Ramos (cell line): ENCODE measurements at regions not wholly inside any gene's neighbourhood (a gene's known extent, or its start where the extent isn't known, plus 50 kb on each side); places are given as distances from the start of the nearest gene placed in this dataset.
"Not testable (repeated sequence)": the region's sequence is repeated elsewhere in the genome, so short reads cannot be mapped to it uniquely, and the experiment has no call there.

ENCODE experiments used
- in situ Hi-C: fragments of 300-500 bp; cut with MboI; formaldehyde crosslinking; loops from one replicate; pipeline ENCODE4 v1.14.3; 2022; ENCODE audit warnings: low sequenced_read_pairs; ENCODE audit not compliant: unreplicated experiment

DNA sequence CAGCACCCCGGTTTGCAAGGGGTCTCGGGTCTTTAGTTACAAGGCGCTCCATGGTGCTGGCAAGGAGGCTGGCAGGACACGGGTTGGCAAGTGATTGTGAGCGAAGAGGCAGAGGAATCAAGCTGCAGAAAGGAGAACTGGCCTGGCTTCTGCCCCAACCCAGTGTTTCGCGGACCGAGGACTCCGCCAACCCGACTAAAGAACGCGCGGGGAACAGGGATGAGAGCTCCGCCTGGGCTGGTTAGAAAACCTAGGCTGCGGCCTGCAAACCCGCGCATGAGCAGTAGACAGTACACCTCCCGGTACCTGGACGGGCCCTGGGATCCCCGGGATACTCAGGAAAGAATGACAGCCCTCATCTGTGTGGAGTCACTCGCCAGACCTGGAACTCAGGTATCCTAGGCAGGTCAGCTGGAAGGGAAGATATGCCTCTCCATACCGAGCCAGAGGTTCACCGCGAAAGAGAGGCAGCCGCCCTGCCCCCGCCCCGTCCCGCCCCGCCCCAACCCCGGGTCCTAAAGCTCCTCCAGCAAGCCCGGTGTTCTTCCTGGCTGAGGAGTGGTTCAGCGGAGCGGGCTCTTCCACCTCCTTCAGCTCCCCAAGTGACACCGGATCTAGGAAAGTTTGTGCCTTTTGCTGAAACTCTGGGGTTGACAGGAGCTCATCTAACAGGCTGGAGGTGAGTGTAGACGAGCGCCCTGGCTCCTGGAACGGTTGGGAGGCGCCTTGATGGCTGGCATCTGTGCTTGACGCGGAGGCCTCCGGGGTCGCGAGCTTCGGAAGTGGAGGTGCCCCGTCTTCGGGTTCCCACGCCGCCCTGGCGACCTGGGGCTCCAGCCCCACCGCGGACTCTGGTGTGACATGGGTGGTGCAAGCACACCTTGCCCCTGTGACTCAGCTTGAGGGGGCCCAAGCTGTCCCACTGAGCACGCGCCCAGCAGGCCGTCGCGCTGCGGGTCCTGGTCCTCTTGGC is 1847.3 kb upstream of the DEFB115 start:
- in situ Hi-C loops, result no loop called here

DNA sequence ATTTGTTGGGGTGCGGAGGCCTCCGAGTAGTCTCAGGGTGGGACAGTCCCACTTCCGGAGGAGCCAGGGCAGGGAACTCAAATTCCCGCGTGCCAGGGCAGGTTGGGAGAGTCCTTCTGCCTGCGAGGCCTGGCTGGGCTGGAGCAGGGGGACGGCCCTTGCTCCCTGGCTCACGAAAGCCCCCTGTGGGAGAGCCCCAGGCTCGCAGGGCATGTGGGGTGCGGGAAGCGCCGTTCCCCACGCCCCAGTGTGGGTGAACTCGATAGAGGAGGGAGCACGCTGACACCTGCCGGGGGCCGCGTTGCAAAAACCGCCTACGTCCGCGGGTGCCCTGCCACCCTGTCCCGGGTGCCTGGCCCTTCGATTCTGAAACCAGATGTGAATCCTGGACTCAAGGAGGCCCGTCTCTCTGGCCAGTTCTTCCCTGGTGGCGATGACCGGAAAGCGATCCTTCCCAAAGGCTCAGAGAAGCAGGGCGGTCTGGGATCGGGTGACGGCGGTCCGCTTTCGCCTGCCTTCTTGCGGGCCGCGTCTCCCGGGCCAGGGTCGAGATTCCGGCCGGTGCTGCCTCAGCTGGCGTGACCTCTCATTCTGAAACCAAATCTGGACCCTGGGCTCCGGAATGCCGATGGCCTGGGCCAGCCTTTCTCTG is 1846.5 kb upstream of the DEFB115 start:
- in situ Hi-C loops, result no loop called here

DNA sequence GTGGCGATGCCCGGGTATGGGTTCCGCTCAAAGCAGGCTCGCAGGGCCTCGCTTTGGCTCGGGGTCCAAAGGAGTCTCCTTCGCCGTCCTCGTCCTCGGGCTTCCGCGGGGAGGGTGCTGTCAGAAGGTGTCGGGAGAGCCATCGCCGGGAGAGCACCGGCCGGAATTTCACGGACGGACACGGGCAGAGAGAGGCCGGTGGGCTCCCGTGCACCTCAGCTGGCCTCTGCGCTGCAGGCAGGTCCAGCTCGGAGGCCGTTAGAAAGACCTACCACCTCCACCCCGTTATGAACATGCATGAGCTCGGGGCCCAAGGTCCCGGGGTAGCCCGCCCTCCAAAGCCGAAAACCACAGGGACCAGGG is 1846.0 kb upstream of the DEFB115 start:
- in situ Hi-C loops, result not testable (repeated sequence)

DNA sequence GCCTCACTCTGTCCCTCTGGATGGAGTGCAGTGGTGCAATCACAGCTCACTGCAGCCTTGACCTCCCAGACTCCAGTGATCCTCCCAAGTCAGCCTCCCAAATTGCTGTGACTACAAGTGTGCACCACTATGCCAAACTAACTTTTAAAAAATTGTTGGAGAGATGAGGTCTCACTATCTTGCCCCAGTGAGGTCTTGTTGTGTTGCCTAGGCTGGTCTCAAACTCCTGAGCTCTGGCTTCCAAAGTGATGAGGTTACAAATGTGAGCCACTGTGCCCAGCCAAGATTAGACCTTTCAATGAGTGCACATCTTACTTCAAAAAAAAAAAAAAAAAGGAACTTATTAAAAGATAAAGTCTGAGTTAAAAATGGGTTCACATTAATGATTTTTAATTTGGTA is 1838.1 kb upstream of the DEFB115 start:
- in situ Hi-C loops, result no loop called here

DNA sequence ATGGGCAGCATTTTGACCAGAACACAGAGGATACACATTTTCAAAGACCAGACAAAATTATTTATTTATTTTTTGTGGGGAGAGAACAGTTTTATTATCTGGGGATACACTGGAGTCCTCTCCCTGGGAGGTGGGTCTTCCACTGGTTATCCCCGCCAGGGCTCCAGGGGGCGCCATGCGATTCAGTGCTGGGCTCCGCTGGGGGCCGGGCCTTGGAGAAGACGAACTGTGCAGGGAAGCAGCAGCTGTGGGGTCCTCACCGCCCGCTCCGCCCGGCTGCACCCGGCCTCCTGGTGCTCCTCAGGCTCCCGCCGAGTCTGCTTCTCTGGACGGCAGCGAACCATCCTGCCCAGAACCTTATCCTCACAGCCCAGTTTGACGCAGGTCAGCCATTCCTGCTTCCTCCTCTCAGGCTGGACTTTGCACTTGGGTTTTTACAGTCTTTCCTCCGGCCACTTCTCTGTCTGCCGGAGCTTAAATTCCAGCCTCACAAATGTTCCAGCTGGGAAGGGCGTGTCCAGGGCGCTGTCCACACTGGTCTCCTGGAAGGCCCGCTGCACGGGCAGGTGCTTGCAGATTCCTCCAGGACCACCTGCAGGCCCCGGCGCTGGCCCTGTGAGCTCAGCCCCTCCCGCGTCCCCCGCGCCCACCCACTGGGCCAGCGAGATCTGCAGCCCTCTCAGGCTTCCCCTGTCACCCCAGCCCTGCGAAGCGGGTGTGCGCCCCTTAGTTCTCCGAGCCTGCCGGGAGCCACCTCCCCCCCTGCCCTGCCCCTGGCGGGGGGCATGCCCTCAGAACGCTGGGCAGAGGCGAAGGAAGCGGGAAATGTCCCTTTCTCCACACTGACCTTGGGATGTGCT is 1830.0 kb upstream of the DEFB115 start:
- in situ Hi-C loops, result loop anchor here (25.0 kb wide), 1 partner anchor 335 kb away; no protein-coding TSS in a partner anchor

DNA sequence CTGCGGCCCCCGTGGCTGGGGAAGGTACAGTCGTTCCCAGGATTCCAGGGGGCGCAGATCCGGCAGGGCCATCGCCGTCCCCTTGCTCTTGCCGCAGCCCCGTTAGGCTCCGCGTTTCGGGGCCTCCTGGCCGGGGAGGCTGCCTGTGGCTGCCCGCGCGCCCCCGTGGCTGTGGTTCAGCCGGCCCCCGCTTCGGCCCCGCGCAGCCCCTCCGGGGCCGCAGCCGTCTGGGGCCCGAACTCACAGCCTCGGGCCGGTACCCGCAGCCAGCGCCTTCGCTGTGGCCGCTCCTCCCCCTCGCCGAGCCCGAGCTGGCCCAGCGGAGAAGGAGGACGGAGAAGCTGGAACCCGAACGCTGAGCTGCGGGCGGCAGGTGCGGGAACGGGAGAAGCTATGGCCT is 1826.9 kb upstream of the DEFB115 start:
- in situ Hi-C loops, result loop anchor here (25.0 kb wide), 1 partner anchor 332 kb away; no protein-coding TSS in a partner anchor

DNA sequence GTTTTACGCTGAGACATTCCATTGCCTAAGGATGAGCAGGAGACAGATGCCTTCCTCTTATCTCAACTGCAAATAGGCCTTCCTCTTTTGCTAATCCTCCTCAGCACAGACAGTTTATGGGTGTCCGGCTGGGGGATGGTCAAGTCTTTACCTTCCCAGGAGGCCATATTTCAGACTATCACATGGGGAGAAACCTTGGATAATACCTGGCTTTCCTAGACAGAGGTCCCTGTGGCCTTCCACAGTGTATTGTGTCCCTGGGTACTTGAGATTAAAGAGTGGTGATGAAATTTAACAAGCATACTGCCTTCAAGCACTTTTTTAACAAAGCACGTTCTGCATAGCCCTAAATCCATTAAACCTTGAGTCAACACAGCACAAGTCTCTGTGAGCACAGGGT is 1816.7 kb upstream of the DEFB115 start:
- in situ Hi-C loops, result loop anchor here (25.0 kb wide), 1 partner anchor 322 kb away; no protein-coding TSS in a partner anchor

DNA sequence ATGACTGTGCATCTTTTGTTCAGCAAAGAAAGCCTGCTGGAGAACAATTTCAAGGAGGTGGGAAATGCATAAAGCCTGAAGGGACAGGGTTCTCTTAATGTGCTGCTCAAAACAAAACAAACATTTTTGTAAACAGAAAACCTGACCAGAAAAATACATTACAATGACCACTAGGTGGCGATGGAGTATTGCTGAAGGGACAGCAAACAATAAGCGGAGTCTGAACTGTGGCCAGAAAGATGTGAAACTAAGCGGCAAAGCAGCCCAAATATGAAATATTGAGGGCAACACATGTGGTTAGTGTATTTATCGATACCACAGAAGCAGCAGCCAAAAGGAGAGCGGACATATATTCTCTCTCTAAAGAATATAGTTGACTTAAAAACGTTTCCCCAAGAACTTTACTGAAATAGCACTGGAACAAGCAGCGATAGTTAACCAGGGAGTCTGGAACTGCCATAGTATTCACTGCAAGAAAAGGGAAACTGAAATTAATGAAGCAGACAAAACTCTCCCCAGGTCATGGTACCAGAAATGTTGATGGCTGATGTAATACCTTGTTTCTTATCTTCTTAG is 1814.2 kb upstream of the DEFB115 start:
- in situ Hi-C loops, result loop anchor here (25.0 kb wide), 1 partner anchor 319 kb away; no protein-coding TSS in a partner anchor

DNA sequence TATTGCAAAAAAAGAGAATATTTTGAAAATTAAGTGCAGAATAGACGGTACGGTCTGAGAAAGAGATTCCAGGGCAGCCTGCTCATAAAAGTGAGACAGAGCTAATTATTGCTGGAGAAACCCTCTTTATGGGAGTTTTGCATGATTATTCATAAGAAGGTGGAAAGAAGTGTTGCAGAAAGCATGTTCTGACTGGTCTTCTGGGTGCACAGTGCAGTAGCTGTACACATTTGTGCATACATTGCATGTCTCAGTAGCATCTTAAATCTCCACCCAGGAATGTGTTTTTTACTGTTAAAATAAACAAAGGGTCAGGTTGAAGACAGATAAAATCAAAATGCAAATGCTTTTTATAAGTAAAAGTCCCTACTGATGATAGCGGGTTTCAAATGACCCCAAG is 1813.6 kb upstream of the DEFB115 start:
- in situ Hi-C loops, result loop anchor here (25.0 kb wide), 1 partner anchor 318 kb away; no protein-coding TSS in a partner anchor

DNA sequence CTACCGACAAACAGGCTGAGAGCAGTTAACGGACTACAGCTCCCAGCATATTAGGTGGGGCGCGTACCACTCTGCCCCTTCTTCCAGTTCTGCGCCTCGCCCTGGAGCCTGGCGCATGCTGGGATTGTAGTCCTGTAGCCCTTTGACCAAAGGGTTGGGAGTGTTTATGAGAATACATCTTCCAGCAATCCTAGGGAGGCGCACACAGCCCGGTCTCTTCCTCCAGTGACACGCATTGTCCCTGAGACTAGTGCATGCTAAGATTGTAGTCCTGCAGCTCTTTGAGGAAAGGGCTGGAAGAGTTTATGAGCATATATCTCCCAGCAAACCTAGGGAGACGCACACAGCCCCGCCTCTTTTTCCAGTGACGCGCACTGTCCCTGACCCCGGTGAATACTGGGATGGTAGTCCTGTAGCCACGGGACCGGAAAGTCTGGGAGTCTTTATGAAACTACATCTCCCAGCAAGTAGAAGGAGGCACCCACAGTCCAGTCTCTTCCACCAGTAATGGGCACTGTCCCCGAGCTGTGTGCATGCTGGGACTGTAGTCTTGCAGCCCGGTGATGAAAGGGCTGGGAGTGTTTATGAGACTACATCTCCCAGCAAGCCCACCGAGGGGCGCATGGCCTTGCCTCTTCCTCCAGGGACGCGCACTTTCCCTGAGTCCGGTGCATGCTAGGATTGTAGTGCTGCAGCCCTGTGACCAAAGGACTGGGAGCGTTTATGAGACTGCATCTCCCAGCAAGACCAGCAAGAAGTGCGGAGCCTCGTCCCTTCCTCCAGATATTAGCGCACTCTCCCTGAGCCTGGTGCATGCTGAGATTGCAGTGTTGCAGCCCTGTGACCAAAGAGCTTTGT is 1812.2 kb upstream of the DEFB115 start:
- in situ Hi-C loops, result loop anchor here (25.0 kb wide), 1 partner anchor 317 kb away; no protein-coding TSS in a partner anchor

DNA sequence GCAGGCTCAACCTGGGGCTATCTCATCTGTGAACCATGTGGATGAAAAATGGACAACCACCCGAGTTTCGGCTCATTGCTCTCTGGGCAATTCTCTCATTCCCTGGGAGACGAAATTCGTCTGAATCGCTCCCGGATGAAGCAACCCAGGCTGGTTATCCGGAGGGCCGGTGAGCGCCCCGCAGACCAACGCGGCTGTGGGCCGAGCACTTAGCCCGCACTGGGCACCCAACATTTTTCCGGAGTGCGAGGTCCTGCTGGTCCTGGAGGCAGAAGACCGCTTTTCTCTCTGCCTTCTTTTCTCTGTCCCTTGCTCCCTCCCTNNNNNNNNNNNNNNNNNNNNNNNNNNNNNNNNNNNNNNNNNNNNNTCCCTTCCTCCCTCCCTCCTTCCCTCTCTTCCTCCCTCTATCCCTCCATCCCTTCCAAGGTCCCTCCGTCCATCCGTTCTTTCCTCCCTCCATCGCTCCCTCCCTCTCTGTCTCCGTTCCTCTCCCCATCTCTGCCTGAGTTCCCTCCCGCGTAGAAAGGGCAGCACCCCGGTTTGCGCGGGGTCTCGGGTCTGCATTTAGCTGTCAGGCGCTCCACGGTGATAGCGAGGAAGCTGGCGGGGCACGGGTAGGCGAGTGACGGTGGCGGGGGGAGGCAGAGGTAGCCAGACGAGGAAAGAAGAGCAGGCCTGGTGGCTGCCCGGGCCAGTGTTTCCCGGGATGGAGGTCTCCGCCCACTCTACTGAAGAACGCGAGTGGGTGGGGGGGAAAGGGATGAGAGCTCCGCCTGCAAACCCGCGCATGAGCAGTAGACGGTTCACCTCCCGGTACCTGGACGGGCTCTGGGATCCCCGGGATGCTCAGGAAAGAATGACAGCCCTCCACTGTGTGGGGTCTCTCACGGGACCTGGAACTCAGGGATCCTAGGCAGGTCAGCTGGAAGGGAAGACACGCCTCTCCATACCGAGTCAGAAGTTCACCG is 1809.7 kb upstream of the DEFB115 start:
- in situ Hi-C loops, result loop anchor here (25.0 kb wide), 1 partner anchor 314 kb away; no protein-coding TSS in a partner anchor

DNA sequence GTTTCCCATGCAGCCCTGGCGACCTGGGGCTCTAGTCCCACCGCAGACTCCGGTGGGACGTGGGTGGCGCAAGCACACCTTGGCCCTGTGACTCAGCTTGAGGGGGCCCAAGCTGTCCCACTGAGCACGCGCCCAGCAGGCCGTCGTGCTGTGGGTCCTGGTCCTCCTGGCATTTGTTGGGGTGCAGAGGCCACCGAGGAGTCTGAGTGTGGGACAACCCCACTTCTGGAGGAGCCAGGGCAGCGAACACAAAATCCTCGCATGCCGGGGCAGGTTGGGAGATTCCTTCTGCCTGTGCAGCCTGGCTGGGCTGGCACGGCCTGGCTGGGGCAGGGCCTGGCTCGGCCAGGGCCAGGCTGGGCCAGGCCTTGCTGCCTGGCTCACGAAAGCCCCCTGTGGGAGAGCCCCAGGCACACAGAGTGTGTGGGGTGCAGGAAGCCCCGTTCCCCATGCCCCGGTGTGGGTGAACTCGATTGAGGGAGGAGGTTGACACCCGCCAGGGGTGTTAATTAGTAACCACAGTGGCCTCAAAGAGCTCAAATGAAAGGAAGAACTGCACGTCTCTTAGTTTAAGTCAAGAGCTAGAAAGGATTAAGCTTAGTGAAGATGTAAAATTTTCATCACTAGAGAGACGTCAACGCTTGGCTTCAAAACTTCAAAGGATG is 1808.5 kb upstream of the DEFB115 start:
- in situ Hi-C loops, result loop anchor here (25.0 kb wide), 1 partner anchor 313 kb away; no protein-coding TSS in a partner anchor

DNA sequence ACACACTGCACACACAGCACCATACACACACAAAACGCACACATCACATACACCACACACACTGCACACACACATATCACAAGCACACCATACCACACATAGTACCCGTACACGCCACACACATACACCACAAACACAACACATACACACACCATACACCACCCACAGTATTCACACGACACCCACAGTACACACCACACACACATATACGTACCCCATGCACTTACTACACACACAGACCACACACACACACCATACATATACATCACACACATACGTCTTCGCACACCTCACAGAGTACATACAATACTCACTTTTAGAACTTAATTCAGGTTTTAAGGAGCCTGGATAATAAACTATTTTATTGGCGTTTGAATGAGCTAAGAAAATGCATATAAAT is 1805.3 kb upstream of the DEFB115 start:
- in situ Hi-C loops, result loop anchor here (25.0 kb wide), 1 partner anchor 140 kb away; no protein-coding TSS in a partner anchor

DNA sequence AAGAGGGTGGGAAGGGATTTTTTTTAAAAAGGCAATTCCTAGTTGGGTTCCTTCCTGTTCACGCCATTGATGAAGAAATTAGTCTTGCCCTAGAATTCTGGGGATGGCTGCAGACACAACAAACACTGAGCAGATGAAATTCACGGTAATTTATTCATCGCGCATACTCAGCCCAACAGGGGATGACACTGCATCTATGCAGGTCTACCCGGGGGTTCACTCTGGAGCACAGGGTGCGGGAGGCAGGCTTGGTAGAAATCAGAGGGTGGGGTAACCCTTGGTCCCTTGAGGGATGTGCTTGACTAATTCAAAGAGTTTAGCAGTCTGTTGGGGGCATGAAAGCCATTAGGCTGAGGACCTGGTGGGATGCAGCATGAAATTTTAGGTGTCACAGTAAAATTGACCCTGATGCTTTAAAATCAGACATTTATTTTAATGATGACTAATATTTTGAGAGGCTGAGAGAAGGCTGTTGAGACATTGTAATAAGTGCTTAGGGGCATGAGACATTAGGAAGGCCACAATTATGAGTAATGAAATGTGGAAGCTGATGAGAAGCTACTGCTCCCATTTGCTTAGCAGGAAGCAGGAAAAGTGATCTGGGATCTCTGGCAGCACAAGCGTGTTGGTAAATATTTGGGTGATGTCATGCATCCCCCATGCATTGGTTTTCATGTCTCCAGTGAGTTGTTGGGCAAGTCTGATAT is 1800.3 kb upstream of the DEFB115 start:
- in situ Hi-C loops, result loop anchor here (25.0 kb wide), 1 partner anchor 145 kb away; no protein-coding TSS in a partner anchor

DNA sequence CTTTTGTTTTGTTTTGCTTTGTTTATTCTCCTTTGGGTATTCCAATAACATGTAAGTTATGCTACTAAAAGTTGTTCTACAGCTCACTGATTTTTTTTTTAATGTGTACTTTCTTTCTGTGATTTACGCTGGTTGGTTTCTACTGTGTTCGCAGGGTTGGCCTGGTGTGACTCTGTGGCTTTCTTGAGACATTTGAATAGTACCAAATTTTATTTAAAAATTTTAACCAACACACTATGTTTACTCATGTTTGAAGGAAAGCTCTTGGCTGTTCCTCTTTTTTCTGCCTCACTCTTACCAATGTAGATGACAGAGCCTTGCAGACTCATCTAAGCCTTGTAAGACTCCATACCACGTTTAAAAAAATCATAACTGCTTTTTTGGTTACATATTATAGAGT is 1784.9 kb upstream of the DEFB115 start:
- in situ Hi-C loops, result loop anchor here (25.0 kb wide), 1 partner anchor 160 kb away; no protein-coding TSS in a partner anchor

DNA sequence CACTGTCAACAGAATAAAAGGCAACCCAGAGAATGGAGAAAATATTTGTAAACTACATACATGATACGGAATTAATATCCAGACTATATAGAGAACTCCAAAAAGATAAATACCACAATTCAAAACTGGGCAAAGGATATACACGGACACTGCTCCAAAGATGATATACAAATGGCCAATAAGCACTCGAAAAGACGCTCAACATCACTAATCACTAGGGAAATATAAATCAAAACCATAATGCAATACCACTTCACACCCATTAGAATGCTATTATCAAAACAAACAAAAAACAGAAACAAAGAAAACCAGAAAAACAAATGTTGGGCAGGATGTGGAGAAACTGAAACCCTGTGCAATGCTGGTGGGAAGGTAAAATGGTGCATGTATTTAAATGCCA is 1764.6 kb upstream of the DEFB115 start:
- in situ Hi-C loops, result not testable (repeated sequence)
